D721Med (cell line): ENCODE measurements at regions not wholly inside any gene's neighbourhood (a gene's known extent, or its start where the extent isn't known, plus 50 kb on each side); places are given as distances from the start of the nearest gene placed in this dataset.

Experiments
- DNase-seq: peaks from one replicate; pipeline ENCODE4 v3.0.0; 2011; ENCODE audit warnings: low spot score; ENCODE audit not compliant: insufficient read length
- FAIRE-seq: peaks from 2 replicates; lab custom pipeline; 2011; peaks lifted over from hg19 to GRCh38; lab: Jason Lieb, UNC
- TF ChIP-seq, protein P1 (sequence below): IDR thresholded peaks from 2 replicates; pipeline ENCODE4 v1.5.1; 2012; ENCODE audit warnings: mild to moderate bottlenecking, control low read depth; ENCODE audit not compliant: insufficient read depth; ENCODE audit errors: missing control alignments

DNA sequence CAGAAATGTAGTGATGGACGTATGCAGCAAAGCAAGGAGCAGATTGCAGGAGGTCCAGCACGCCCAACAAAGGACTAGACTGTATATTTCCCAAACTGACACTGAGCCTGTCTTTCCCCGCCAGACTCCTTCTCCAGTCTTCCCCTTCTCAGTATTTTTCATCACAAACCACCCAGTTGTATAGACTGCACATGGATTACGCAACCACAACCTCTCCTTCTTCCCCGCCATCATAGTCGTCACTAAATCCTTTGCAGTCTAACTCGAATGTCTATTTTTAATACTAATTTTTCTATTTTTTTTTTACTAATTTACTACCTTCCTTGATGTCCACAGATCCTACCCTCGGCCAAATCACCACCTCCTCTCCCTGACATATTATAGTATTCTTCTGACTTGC, 105.4 kb downstream of the MTNR1A start:
- TF ChIP-seq, protein P1, sequence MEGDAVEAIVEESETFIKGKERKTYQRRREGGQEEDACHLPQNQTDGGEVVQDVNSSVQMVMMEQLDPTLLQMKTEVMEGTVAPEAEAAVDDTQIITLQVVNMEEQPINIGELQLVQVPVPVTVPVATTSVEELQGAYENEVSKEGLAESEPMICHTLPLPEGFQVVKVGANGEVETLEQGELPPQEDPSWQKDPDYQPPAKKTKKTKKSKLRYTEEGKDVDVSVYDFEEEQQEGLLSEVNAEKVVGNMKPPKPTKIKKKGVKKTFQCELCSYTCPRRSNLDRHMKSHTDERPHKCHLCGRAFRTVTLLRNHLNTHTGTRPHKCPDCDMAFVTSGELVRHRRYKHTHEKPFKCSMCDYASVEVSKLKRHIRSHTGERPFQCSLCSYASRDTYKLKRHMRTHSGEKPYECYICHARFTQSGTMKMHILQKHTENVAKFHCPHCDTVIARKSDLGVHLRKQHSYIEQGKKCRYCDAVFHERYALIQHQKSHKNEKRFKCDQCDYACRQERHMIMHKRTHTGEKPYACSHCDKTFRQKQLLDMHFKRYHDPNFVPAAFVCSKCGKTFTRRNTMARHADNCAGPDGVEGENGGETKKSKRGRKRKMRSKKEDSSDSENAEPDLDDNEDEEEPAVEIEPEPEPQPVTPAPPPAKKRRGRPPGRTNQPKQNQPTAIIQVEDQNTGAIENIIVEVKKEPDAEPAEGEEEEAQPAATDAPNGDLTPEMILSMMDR, result no peak
- FAIRE-seq (no peak), DNase-seq (no peak)

DNA sequence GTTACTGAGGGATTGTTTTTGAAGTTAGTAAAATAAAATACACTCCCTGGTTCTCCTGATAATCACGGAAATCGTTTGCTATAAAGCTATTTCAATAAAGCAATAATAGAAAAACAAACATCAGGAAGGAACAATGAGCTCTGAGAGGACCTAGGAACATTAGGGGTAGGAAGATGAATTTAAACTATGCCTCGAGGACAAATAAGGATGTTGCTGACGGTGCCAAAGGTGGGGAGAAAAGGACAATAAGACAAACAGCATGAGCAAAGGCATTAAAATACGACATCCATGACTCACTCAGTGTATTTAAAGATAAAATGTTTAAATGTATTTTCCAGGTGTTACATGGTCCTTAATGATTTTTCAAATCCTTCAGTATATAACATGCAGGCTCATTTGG, 110.3 kb downstream of the MTNR1A start:
- FAIRE-seq (no peak), DNase-seq (no peak)
- TF ChIP-seq, protein P1, result no peak

DNA sequence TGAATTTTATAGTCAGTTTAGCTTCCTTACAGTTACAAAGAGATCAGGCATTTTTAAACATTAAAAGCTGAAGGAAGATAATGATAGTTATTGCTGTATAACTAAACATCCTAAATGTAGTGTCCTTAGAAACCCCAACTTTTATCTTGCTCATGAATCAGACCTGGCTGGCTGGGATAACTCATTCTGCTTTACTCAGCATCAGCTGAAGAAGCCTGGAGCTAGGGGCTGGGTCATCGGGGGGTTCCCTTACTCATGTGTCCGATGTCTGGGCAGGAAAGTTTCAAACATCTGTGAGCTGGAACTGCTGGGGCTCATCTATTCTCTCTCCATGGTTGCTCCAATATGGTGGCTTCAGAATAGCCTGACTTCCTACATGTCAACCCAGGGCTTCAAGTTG, 113.9 kb downstream of the MTNR1A start:
- DNase-seq (no peak), FAIRE-seq (no peak)
- TF ChIP-seq, protein P1, result no peak

DNA sequence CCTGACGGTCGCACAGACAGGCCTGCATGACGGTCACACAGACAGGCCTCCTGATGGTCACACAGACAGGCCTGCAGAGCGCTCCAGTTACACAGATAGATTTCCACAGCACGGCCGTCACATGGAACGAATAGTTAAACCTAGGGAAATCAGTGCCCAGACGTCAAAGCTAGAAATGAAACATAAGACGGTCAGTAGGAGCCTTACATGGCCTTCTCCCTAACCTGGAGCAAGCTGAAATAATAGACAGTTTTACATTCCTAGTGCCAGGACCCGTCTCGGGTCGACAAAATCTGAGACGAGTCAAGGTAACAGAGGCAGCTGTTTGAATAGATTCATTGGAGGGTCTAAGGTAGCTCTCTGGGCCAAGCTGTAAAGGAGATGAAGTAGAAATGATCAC, 126.9 kb downstream of the MTNR1A start:
- FAIRE-seq (no peak), DNase-seq (no peak)
- TF ChIP-seq, protein P1, result no peak

DNA sequence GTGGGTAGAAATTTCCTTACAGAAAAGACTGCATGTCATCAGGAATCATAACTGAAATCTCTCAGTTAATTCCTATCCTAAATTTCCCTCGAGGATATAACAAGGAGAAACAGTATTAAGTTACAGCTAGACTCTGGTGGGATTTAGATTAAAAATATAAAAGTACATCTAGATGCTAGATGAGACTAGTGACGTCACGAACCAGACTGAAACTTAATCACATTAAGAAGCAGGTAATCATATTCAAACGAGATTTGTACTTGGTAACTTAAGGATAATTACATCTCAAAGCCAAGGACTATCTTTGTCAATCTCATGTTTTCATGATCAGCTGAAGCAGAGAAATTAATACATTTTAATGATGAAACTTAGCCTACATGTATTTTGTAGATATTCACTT, 130.6 kb downstream of the MTNR1A start:
- FAIRE-seq, result no peak
- TF ChIP-seq, protein P1, result no peak

DNA sequence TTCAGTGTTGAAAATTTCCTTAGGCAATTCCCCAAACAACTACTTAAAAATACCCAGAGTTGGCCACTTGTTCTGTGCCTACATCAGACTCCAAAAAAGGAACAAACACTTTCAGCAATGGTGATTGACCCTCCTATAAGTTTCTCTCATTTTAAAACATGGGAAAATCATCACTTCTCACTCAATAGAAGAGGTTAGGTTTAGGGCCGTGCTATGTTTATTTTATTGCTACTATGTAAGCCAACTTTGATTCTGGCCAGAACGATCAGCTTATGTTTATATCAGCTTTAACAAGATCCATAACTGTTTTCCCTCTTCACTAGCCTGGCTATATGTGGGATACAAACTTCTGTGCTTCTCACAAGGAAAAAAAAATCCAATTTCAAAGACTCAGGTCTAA, 133.1 kb downstream of the MTNR1A start:
- DNase-seq (no peak), FAIRE-seq (no peak)
- TF ChIP-seq, protein P1, result no peak

More for the DNA sequence above, 130.6 kb downstream of the MTNR1A start:
- no peak for DNase-seq

DNA sequence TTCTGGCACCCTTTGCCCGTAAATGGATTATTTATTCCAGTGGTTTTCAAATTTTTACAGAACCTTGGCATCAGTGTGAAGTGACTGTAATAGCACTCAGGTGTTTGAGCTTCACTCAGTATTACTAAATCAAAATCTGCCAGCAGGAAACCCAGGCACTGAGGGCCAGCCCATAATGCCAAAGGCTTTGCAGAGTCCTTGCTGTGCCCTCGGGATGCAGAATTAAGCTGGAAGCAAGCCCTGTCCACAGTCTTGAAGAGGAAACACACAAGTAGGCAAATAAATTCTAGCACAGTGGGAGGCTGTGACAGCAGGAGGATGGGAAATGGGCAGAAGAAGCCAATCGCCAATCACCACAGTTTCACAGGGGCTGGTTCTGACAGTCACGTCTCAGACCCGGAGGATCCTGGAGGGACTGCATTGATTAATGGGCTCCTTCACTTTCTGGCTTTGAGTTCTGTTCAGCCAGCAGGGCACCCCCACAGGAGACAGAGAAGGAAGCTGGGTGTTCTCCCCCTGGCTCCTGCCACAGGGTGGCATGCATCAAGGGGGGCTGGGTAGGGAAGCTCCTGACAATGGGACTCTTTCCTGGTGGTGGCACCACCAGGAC, 138.8 kb downstream of the MTNR1A start:
- FAIRE-seq (no peak), DNase-seq (no peak)
- TF ChIP-seq, protein P1, result no peak
